ENCODE measurements at regions not wholly inside any gene's neighbourhood (a gene's known extent, or its start where the extent isn't known, plus 50 kb on each side); places are given as distances from the start of the nearest gene placed in this dataset.

DNA sequence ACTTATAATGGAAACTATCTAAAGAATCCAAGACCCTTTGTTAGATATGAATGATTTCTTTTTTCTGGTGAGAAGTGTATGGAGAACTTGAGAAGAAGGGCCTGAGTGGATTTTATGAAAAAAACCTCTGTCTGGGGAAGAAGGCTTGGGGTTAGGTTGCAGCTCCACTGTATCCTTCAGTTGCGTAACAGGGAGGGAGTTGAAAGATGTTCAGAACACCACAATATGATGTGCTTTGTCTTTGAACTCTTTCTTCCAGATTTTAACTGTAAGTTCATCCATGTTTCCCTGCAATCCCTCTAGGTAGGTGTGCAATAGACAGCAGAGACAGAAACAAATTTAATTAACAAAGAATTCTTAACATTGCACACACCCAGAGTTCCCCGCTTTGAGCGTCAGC, 125.8 kb upstream of the NFIA start:
- Histone ChIP-seq H3K27me3 (ENCODE audit: low read depth) (no peaks in the 10 kb centered on the region), H3K36me3 (no peaks in the 10 kb centered on the region), H3K9me3 (no peaks in the 10 kb centered on the region), H3K4me3 (no peak overlapping the region), H3K4me1 (no peaks in the 10 kb centered on the region), H3K27ac (no peak overlapping the region)
- intact Hi-C loops (cut with DNase I): no loop called here
- TF ChIP-seq, protein P1, sequence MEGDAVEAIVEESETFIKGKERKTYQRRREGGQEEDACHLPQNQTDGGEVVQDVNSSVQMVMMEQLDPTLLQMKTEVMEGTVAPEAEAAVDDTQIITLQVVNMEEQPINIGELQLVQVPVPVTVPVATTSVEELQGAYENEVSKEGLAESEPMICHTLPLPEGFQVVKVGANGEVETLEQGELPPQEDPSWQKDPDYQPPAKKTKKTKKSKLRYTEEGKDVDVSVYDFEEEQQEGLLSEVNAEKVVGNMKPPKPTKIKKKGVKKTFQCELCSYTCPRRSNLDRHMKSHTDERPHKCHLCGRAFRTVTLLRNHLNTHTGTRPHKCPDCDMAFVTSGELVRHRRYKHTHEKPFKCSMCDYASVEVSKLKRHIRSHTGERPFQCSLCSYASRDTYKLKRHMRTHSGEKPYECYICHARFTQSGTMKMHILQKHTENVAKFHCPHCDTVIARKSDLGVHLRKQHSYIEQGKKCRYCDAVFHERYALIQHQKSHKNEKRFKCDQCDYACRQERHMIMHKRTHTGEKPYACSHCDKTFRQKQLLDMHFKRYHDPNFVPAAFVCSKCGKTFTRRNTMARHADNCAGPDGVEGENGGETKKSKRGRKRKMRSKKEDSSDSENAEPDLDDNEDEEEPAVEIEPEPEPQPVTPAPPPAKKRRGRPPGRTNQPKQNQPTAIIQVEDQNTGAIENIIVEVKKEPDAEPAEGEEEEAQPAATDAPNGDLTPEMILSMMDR (IDR thresholded peaks at IDR 0.05): no peak
- ATAC-seq (no peak), DNase-seq (no peak)

DNA sequence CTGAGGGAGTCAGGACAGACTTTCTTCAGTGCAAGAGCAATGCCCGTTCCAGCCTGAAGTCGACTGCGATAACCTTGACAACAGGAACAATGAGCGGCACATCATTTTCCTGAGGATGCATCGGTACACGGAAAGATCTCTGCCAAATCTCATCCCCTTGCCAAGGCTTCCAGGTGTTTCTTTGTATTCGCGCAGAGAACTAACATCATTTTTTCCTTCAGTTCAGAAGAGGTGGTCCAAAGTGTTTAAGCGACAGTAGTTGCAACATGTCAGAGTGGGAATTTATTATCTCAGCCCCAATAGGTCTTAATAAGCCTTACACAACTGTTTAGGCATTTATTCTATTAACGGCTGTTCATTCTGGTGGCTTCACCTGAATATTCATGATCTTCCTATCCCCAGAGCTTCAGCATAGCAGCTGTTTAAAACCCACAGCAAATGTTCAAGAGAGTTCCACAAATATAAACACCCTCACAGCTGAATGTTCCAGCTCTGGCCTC, 129.7 kb upstream of the NFIA start:
- Histone ChIP-seq H3K4me3 (no peak overlapping the region), H3K36me3 (no peaks in the 10 kb centered on the region), H3K27ac (no peak overlapping the region), H3K27me3 (ENCODE audit: low read depth) (no peaks in the 10 kb centered on the region), H3K4me1 (no peaks in the 10 kb centered on the region), H3K9me3 (no peaks in the 10 kb centered on the region)
- DNase-seq (no peak), ATAC-seq (no peak)
- intact Hi-C loops (cut with DNase I): no loop called here
- TF ChIP-seq, protein P1 (IDR thresholded peaks at IDR 0.05): no peak

DNA sequence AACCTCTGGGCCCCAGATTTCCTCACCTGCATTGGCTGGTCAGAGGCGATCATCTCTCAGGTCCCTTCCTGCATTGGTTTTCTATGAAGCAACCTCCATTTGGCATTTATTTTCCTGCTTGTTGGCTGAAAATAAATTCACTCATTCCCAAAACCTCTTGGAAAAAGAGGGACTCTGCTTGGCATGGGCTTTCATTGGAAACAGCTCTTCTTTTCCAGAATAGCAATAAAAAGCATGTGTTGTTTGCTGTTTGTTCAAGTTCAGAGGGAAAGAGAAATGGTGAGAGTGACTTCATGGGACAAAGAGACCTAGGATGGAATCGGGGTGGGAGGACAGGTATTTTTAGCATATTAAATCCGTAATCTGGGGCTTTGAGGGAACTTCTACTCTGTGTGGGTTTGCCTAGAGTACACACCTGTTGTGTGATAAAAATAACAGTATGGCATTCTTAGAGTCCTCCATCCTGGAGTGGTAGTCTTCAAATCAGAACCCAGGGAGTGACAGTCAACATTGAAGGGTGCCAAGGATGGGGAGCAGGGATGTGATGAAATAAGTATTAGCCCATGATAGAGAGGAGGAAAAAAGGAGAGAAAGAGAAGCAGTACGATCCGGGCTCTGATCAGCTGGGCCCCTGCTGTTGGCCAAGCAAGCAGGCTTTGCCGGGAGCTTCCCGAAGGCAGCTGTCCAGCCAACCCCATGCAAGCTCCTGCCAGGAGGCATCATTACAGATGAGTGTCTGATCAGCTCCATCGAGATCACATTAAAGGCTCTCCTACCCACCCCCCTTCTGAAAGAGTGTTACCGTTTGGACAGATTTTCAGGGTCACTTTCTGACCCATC, 131.9 kb upstream of the NFIA start:
- H3K4me3 ChIP-seq: no peak overlapping the region
- no peaks in the 10 kb centered on the region for H3K27me3 ChIP-seq (ENCODE audit: low read depth)
- H3K4me1 ChIP-seq: no peaks in the 10 kb centered on the region
- no peak overlapping the region for H3K27ac ChIP-seq
- DNase-seq (no peak), ATAC-seq (no peak)
- intact Hi-C loops (cut with DNase I): no loop called here
- no peaks in the 10 kb centered on the region for H3K36me3 ChIP-seq
- H3K9me3 ChIP-seq: no peaks in the 10 kb centered on the region
- TF ChIP-seq, protein P1 (IDR thresholded peaks at IDR 0.05): no peak

DNA sequence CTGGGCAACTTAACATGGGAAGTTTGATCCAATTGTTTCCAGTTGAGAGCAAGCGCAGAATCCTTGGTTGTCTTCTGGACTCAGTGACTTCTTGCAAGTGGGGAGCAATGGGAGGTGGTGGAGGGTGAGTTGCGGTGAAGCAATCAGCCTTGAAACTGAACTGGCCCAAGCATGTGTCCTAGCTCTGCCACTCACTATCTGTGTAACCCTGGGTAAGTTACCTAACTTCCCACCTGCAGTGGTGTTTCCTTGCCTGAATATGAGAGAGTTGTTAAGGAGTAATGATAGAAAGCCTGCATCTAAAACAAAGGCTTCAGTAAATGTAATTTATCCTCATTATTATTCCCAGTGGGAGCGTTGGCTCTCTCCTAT, 132.5 kb upstream of the NFIA start:
- ATAC-seq (no peak), DNase-seq (no peak)
- Histone ChIP-seq H3K27me3 (ENCODE audit: low read depth) (no peaks in the 10 kb centered on the region), H3K27ac (no peak overlapping the region), H3K4me3 (no peak overlapping the region), H3K4me1 (no peaks in the 10 kb centered on the region), H3K9me3 (no peaks in the 10 kb centered on the region), H3K36me3 (no peaks in the 10 kb centered on the region)
- intact Hi-C loops (cut with DNase I): no loop called here
- TF ChIP-seq, protein P1 (IDR thresholded peaks at IDR 0.05): no peak

DNA sequence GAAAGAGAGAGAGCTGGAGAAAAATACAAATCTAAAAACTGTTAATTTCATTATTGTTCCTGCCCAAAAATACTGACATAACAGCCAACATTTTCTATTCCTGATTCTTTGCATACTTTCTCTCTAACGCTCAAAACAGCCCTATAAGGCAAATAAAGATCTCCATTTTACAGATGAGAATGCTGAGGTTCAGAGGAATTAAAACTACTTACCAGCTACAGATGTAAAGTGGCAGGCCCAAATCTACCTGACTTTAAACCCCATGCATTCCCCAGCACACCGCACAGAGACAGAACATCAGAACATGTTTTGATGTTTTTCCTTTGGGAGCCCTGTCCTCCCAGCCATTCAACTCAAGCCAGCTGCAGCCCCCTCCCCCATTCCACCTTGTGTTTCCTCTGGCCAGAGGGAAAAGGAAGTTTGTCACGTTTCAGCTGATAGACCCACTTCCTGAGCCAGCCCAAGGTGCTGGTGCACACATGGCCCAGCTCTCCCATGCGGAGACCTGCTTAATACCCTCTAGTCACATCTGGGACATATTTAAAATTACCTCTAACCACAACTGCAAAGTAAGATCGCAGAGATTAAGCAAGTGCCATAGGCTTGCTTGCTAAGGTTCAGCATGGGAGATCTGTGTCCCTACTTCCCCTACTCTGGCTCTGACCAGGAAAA, 133.1 kb upstream of the NFIA start:
- no peaks in the 10 kb centered on the region for H3K27me3 ChIP-seq (ENCODE audit: low read depth)
- no peak overlapping the region for H3K4me3 ChIP-seq
- DNase-seq (no peak), ATAC-seq (no peak)
- H3K27ac ChIP-seq: no peak overlapping the region
- TF ChIP-seq, protein P1 (IDR thresholded peaks at IDR 0.05): no peak
- intact Hi-C loops (cut with DNase I): no loop called here
- H3K4me1 ChIP-seq: no peaks in the 10 kb centered on the region
- H3K9me3 ChIP-seq: no peaks in the 10 kb centered on the region
- no peaks in the 10 kb centered on the region for H3K36me3 ChIP-seq
